B cell (primary cell): ENCODE measurements at regions not wholly inside any gene's neighbourhood (a gene's known extent, or its start where the extent isn't known, plus 50 kb on each side); places are given as distances from the start of the nearest gene placed in this dataset.

Source experiments
- ATAC-seq: fragments of 200-7000 bp; cut with Tn5 transposase; one replicate; pipeline ENCODE4 v1.10.0; 2021; ENCODE audit warnings: low read depth, mild to moderate bottlenecking, moderate number of reproducible peaks, moderate library complexity
- CTCF ChIA-PET: fragments of 350-600 bp; sonication (Branson Sonifier 250); formaldehyde crosslinking; loops from one replicate; lab custom pipeline; 2021; ENCODE audit warnings: antibody characterized with exemption, inconsistent platforms; lab: Charles Lee
- POLR2A ChIA-PET: fragments of 350-600 bp; sonication (Branson Sonifier 250); formaldehyde crosslinking; loops from one replicate; lab custom pipeline; 2021; ENCODE audit warnings: antibody characterized with exemption; lab: Charles Lee
- DNase-seq: peaks from one replicate; pipeline ENCODE4 v3.0.0; 2013
- H2AFZ ChIP-seq: 2 replicates; pipeline ENCODE4 v1.6.1; 2012; ENCODE audit warnings: mild to moderate bottlenecking, low read depth, low read length; ENCODE audit not compliant: insufficient read depth, poor library complexity, severe bottlenecking
- H3K27ac ChIP-seq, 2 donors: 1 replicate in 1 of 2; 2 replicates in 1 of 2; pipeline ENCODE4 v1.5.1; 2012 to 2013; ENCODE audit warnings: low read length in 2 of 2, mild to moderate bottlenecking in 2 of 2, moderate library complexity in 1 of 2
- H3K27me3 ChIP-seq, 4 experiments: fragments of 200-600 bp in 1 of 4; sonication (generic) in 1 of 4; replicated peaks in 1 of 4; 1 replicate in 2 of 4; 2 replicates in 2 of 4; pipeline versions ENCODE4 v1.6.1 to v1.7.0; 2013 to 2016; ENCODE audit warnings: low read length in 3 of 4, mild to moderate bottlenecking in 2 of 4, mixed read lengths in 1 of 4, moderate library complexity in 1 of 4; ENCODE audit not compliant: insufficient read depth in 4 of 4, control insufficient read depth in 3 of 4; ENCODE audit errors: control extremely low read depth in 1 of 4
- H3K36me3 ChIP-seq, 2 experiments: replicated peaks in 1 of 2; 1 replicate in 1 of 2; 2 replicates in 1 of 2; pipeline versions ENCODE4 v1.6.1 to v1.7.1; 2013; ENCODE audit warnings: low read length in 1 of 2; ENCODE audit not compliant: insufficient read depth in 2 of 2, control insufficient read depth in 1 of 2; ENCODE audit errors: control extremely low read depth in 1 of 2, extremely low read depth in 1 of 2
- H3K4me1 ChIP-seq, 2 donors: fragments of 200-600 bp in 1 of 2; sonication (generic) in 1 of 2; 1 replicate in 1 of 2; 2 replicates in 1 of 2; pipeline versions ENCODE4 v1.5.1 to v1.6.1; 2013 to 2017; ENCODE audit warnings: low read length in 2 of 2; ENCODE audit not compliant: control insufficient read depth in 2 of 2, insufficient read depth in 2 of 2
- H3K4me2 ChIP-seq: replicated peaks from 2 replicates; pipeline ENCODE3; 2012; ENCODE audit warnings: mild to moderate bottlenecking, low read depth, low read length; ENCODE audit not compliant: poor library complexity, severe bottlenecking
- H3K4me3 ChIP-seq, 5 experiments: fragments of 200-600 bp in 1 of 5; sonication (generic) in 1 of 5; 1 replicate in 3 of 5; 2 replicates in 2 of 5; pipeline versions ENCODE4 v1.5.1 to v1.7.0; 2011 to 2016; ENCODE audit warnings: low read length in 4 of 5, mild to moderate bottlenecking in 4 of 5, low read depth in 2 of 5, control low read depth in 1 of 5, moderate library complexity in 1 of 5; ENCODE audit not compliant: insufficient read depth in 1 of 5; ENCODE audit errors: control extremely low read depth in 1 of 5, extremely low read depth in 1 of 5
- H3K79me2 ChIP-seq: fragments of 200-600 bp; sonication (generic); one replicate; pipeline ENCODE4 v1.6.0; 2016; ENCODE audit warnings: low read length; ENCODE audit not compliant: control insufficient read depth, insufficient read depth
- H3K9ac ChIP-seq: fragments of 200-600 bp; sonication (generic); 2 replicates; pipeline ENCODE4 v1.6.1; 2017; ENCODE audit warnings: mild to moderate bottlenecking, low read length, moderate library complexity
- H3K9me3 ChIP-seq, 3 donors: one replicate each; pipeline versions ENCODE4 v1.6.1 to v1.7.1; 2013; ENCODE audit warnings: low read length in 2 of 3; ENCODE audit not compliant: control insufficient read depth in 2 of 3, insufficient read depth in 1 of 3; ENCODE audit errors: control extremely low read depth in 1 of 3
- H4K20me1 ChIP-seq: 2 replicates; pipeline ENCODE4 v1.6.0; 2012; ENCODE audit warnings: mild to moderate bottlenecking, low read length; ENCODE audit not compliant: insufficient read depth, control insufficient read depth, poor library complexity, severe bottlenecking
- H3K27ac Mint-ChIP-seq: one replicate; pipeline ENCODE4 v1.8.0; 2021; ENCODE audit warnings: mixed read lengths
- H3K27me3 Mint-ChIP-seq: one replicate; pipeline ENCODE4 v1.8.0; 2021; ENCODE audit warnings: mixed read lengths
- H3K4me1 Mint-ChIP-seq: one replicate; pipeline ENCODE4 v1.8.0; 2021; ENCODE audit warnings: mixed read lengths
- H3K4me3 Mint-ChIP-seq: one replicate; pipeline ENCODE4 v1.8.0; 2021; ENCODE audit warnings: mixed read lengths
- H3K9me3 Mint-ChIP-seq: one replicate; pipeline ENCODE4 v1.8.0; 2022; ENCODE audit warnings: mixed read lengths; ENCODE audit not compliant: insufficient read depth
- EZH2 ChIP-seq: IDR thresholded peaks from 2 replicates; pipeline ENCODE4 v1.6.1; 2012; ENCODE audit warnings: borderline replicate concordance, low read depth, mild to moderate bottlenecking, moderate library complexity, low read length; ENCODE audit not compliant: insufficient read depth, poor library complexity, severe bottlenecking
- WGBS: methylation state at CpG from one replicate; pipeline ENCODE4 v1.1.5; 2013; ENCODE audit warnings: missing lambda C conversion rate; ENCODE audit not compliant: insufficient coverage; 5-methylcytosine and 5-hydroxymethylcytosine counted together
- intact Hi-C: fragments of 100-400 bp; cut with micrococcal nuclease; formaldehyde crosslinking; loops from one replicate; pipeline ENCODE4 v1.10.0; 2022
- TF ChIP-seq, protein P1 (sequence below): fragments of 200-600 bp; IDR thresholded peaks from one replicate; pipeline ENCODE4 v1.8.0; 2022; ENCODE audit warnings: antibody characterized with exemption, mild to moderate bottlenecking

- ATAC-seq = no peak
- intact Hi-C loops = no loop called here
Measured at GRCh38 chr4:176906709-176907108, 114.0 kb upstream of the VEGFC start.

DNA sequence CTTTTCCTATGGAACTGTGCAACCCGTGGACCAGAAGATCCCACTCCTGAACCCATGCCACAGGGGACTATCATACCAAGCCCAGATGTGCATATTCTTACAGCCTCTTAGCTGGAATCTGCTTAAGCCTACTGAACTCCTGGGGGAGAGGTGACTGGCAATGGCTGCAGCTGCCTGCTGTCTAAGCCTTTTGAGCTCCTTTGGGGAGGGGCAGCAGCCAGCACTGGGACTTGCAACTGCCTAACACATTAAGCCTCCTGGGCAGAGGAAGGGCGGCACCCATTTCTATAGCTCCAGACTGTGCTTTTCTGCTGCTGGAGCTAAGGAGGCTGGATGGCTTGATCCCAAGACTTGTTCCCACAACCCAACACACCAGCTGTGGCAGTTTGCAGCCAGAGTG is 117.9 kb upstream of the VEGFC start:
- ATAC-seq (no peak), DNase-seq (no peak)
- CTCF ChIA-PET = no interaction called here
- H3K9ac ChIP-seq = no peak overlapping the region
- no peaks in the 10 kb centered on the region for H3K4me1 ChIP-seq
- Mint-ChIP-seq H3K27me3 (no peaks in the 10 kb centered on the region), H3K4me1 (no peaks in the 10 kb centered on the region), H3K27ac (no peak overlapping the region), H3K9me3 (no peaks in the 10 kb centered on the region), H3K4me3 (no peak overlapping the region)
- H3K79me2 ChIP-seq = no peaks in the 10 kb centered on the region
- H3K9me3 ChIP-seq = no peaks in the 10 kb centered on the region
- intact Hi-C loops = no loop called here
- no peak overlapping the region for H3K4me2 ChIP-seq
- H3K27ac ChIP-seq = no peak overlapping the region
- H2AFZ ChIP-seq = no peak overlapping the region
- H3K4me3 ChIP-seq = no peak overlapping the region
- no peaks in the 10 kb centered on the region for H3K36me3 ChIP-seq
- 100% methylated on average over 1 of the region's 2 CpGs for WGBS
- no peak for TF ChIP-seq EZH2
- TF ChIP-seq, protein P1, sequence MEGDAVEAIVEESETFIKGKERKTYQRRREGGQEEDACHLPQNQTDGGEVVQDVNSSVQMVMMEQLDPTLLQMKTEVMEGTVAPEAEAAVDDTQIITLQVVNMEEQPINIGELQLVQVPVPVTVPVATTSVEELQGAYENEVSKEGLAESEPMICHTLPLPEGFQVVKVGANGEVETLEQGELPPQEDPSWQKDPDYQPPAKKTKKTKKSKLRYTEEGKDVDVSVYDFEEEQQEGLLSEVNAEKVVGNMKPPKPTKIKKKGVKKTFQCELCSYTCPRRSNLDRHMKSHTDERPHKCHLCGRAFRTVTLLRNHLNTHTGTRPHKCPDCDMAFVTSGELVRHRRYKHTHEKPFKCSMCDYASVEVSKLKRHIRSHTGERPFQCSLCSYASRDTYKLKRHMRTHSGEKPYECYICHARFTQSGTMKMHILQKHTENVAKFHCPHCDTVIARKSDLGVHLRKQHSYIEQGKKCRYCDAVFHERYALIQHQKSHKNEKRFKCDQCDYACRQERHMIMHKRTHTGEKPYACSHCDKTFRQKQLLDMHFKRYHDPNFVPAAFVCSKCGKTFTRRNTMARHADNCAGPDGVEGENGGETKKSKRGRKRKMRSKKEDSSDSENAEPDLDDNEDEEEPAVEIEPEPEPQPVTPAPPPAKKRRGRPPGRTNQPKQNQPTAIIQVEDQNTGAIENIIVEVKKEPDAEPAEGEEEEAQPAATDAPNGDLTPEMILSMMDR = no peak
- no peaks in the 10 kb centered on the region for H4K20me1 ChIP-seq
- POLR2A ChIA-PET = interaction anchor here (0.6 kb wide), 1 partner anchor 133 kb away, joined by 8 read pairs; no protein-coding TSS in a partner anchor
- H3K27me3 ChIP-seq = no peaks in the 10 kb centered on the region

More at GRCh38 chr4:176906709-176907108, 114.0 kb upstream of the VEGFC start:
- no peak for TF ChIP-seq EZH2
- TF ChIP-seq, protein P1 = no peak
- no peaks in the 10 kb centered on the region for H3K27me3 Mint-ChIP-seq
- H3K4me1 Mint-ChIP-seq = no peaks in the 10 kb centered on the region
- H3K9ac ChIP-seq = no peak overlapping the region
- H3K79me2 ChIP-seq = no peaks in the 10 kb centered on the region
- H3K9me3 Mint-ChIP-seq = no peaks in the 10 kb centered on the region
- H3K27ac Mint-ChIP-seq = peak overlapping the region; percentile 24
- 65% methylated on average over 4 of the region's 7 CpGs for WGBS
- no peaks in the 10 kb centered on the region for H3K4me1 ChIP-seq
- no peak overlapping the region for H2AFZ ChIP-seq
- H3K27ac ChIP-seq = no peak overlapping the region
- no peak for DNase-seq
- no peak overlapping the region for H3K4me3 ChIP-seq
- no peaks in the 10 kb centered on the region for H3K36me3 ChIP-seq
- H4K20me1 ChIP-seq = no peaks in the 10 kb centered on the region
- H3K4me3 Mint-ChIP-seq = no peak overlapping the region
- no peaks in the 10 kb centered on the region for H3K27me3 ChIP-seq
- H3K9me3 ChIP-seq = no peaks in the 10 kb centered on the region
- POLR2A ChIA-PET = no interaction called here
- no peak overlapping the region for H3K4me2 ChIP-seq
- CTCF ChIA-PET = no interaction called here
